Activated naive CD4-positive, alpha-beta T cell (primary cell): ENCODE measurements at regions not wholly inside any gene's neighbourhood (a gene's known extent, or its start where the extent isn't known, plus 50 kb on each side); places are given as distances from the start of the nearest gene placed in this dataset.
"Not testable (repeated sequence)": the region's sequence is repeated elsewhere in the genome, so short reads cannot be mapped to it uniquely, and the experiment has no call there.

Source experiments
- DNase-seq, 4 experiments: peaks; one replicate each; lab custom pipeline; 2025; lab: John Stamatoyannopoulos, UW

- not testable (repeated sequence) for DNase-seq
Observed at GRCh38 chr22:48817491-48817890, 1010.2 kb downstream of the BRD1 start.

GRCh38 chr22:48811885-48812284, 1015.8 kb downstream of the BRD1 start:
- DNase-seq = no peak

GRCh38 chr22:48808038-48808960, 1019.4 kb downstream of the BRD1 start:
- no peak for DNase-seq

GRCh38 chr22:48807155-48807554, 1020.5 kb downstream of the BRD1 start:
- no peak for DNase-seq

- DNase-seq = no peak
Observed at GRCh38 chr22:48806227-48806781, 1021.4 kb downstream of the BRD1 start.

GRCh38 chr22:48805516-48805915, 1022.2 kb downstream of the BRD1 start:
- DNase-seq = no peak

- DNase-seq = no peak
Observed at GRCh38 chr22:48804811-48805301, 1022.8 kb downstream of the BRD1 start.

- DNase-seq = no peak
Observed at GRCh38 chr22:48803948-48804810, 1023.5 kb downstream of the BRD1 start.

- DNase-seq = no peak
Observed at GRCh38 chr22:48803171-48803947, 1024.3 kb downstream of the BRD1 start.

- DNase-seq = no peak
Observed at GRCh38 chr22:48802576-48802975, 1025.1 kb downstream of the BRD1 start.

- no peak for DNase-seq
Observed at GRCh38 chr22:48800886-48801607, 1026.6 kb downstream of the BRD1 start.

GRCh38 chr22:48800036-48800885, 1027.4 kb downstream of the BRD1 start:
- DNase-seq = no peak

GRCh38 chr22:48799227-48799970, 1028.3 kb downstream of the BRD1 start:
- DNase-seq = no peak

- DNase-seq = no peak
Observed at GRCh38 chr22:48798281-48799226, 1029.1 kb downstream of the BRD1 start.

- DNase-seq = no peak
Observed at GRCh38 chr22:48797731-48798130, 1029.9 kb downstream of the BRD1 start.

- DNase-seq = no peak
Observed at GRCh38 chr22:48796310-48797015, 1031.2 kb downstream of the BRD1 start.

GRCh38 chr22:48795664-48796063, 1032.0 kb downstream of the BRD1 start:
- no peak for DNase-seq
